ENCODE measurements at regions not wholly inside any gene's neighbourhood (a gene's known extent, or its start where the extent isn't known, plus 50 kb on each side); places are given as distances from the start of the nearest gene placed in this dataset.
"Not testable (repeated sequence)": the region's sequence is repeated elsewhere in the genome, so short reads cannot be mapped to it uniquely, and the experiment has no call there.

DNA sequence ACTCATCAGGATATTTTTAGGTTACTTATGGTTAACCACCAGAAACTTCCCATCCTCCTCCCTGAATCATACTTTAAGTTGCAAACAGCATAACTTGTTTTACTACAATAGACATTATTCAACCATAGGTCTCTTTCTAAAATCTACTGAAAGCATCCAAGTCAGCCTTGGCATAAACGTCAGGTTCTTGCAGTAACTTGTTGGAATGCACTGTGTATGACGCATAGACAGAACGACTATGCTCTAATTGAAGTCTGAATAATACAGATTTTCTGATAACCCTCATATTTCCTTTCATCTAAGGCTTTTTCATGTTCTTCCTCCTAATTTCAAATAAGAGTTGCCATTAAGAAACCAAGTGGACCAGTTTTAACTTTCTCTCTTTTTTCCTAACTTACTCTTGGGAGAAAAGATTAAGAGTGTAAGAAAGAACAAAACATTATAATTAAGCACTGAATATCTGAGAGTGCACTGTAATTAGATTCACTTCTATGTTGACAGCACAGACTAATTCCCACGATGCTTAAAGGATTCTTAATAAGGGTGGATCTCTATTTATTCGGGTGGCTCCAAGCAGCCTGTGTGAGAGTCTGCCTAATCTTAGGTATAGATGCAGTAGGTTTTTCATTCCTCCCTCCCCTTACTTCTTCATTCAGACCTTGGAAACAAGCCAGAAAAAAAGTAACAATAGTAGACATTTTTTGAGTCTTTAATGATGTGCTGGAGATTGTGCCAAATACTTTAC is 1100.1 kb downstream of the EPHA3 start:
- DNase-seq (ENCODE audit: low read depth): peak; percentile 89
- not testable (repeated sequence) for H3K4me3 ChIP-seq (ENCODE audit: low read depth, low read length); H3K27me3 ChIP-seq (ENCODE audit: control insufficient read depth, insufficient read depth, low read length); FAIRE-seq; H3K36me3 ChIP-seq (ENCODE audit: control insufficient read depth, insufficient read depth, low read length)

DNA sequence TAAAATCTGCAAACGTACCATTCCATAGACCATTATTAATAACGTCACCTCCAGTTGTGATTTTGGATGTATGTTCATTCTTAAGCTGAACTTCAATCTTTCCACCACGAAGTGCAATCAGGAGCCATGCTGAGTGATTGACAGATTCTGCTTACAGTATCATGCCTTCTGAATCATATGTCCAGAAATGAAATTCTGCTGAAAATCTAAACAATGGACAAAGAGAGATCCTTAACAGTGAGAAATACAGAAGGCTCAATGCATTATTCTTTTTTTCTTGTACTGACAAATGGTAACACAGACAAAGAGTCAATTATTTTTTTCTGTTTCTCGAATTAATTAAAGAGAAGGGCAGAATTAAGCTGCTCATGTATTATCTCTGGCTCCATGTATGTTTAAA is 1114.5 kb downstream of the EPHA3 start:
- Histone ChIP-seq H3K36me3 (ENCODE audit: control insufficient read depth, insufficient read depth, low read length) (no peaks in the 10 kb centered on the region), H3K4me3 (ENCODE audit: low read depth, low read length) (no peak overlapping the region), H3K27me3 (ENCODE audit: control insufficient read depth, insufficient read depth, low read length) (no peaks in the 10 kb centered on the region)
- DNase-seq (ENCODE audit: low read depth) (no peak), FAIRE-seq (no peak)
- TF ChIP-seq, protein P1, sequence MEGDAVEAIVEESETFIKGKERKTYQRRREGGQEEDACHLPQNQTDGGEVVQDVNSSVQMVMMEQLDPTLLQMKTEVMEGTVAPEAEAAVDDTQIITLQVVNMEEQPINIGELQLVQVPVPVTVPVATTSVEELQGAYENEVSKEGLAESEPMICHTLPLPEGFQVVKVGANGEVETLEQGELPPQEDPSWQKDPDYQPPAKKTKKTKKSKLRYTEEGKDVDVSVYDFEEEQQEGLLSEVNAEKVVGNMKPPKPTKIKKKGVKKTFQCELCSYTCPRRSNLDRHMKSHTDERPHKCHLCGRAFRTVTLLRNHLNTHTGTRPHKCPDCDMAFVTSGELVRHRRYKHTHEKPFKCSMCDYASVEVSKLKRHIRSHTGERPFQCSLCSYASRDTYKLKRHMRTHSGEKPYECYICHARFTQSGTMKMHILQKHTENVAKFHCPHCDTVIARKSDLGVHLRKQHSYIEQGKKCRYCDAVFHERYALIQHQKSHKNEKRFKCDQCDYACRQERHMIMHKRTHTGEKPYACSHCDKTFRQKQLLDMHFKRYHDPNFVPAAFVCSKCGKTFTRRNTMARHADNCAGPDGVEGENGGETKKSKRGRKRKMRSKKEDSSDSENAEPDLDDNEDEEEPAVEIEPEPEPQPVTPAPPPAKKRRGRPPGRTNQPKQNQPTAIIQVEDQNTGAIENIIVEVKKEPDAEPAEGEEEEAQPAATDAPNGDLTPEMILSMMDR (IDR thresholded peaks at IDR 0.05; ENCODE audit: insufficient read depth, low read length, severe bottlenecking): no peak

DNA sequence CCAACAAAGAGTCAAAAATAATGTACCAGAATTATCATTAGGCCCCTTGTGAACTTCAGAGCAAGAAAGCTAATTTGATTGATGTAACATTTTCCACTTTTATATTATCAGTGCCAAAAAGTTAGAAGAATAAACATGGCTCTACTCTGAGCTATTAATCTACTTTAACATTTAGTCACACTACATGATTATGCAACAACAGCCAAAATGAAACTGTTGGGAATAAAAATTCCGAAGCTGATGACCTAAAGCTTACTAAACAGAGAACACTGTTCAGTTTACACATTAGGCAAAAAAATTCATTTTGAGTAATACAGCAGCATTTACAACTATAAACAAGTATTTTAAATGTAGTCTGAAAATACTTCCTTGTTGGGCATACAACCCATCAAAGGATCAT is 1134.1 kb downstream of the EPHA3 start:
- H3K4me3 ChIP-seq (ENCODE audit: low read depth, low read length): no peak overlapping the region
- H3K27me3 ChIP-seq (ENCODE audit: control insufficient read depth, insufficient read depth, low read length): no peaks in the 10 kb centered on the region
- TF ChIP-seq, protein P1 (IDR thresholded peaks at IDR 0.05; ENCODE audit: insufficient read depth, low read length, severe bottlenecking): no peak
- FAIRE-seq (no peak), DNase-seq (ENCODE audit: low read depth) (peak; percentile 1)
- H3K36me3 ChIP-seq (ENCODE audit: control insufficient read depth, insufficient read depth, low read length): no peaks in the 10 kb centered on the region

DNA sequence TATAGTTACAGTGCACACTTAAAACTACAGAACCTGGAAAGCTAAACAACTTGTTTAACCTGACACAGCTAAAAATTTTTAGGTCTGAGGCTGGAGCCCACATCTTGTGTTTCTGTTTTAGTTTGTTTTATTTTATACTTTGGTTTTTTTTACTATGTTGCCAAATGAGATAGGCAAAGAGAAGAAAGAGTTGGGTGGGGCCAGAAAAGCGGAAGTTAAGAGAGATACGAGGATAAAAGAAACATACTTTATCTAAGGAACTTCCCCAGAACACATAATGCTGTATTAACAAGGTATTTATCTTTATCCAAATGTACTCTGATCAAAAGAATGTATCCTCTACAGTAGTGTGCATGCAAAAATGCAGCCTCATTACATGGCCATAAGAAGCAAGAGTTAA is 1145.7 kb downstream of the EPHA3 start:
- FAIRE-seq: no peak
- no peaks in the 10 kb centered on the region for H3K36me3 ChIP-seq (ENCODE audit: control insufficient read depth, insufficient read depth, low read length)
- H3K27me3 ChIP-seq (ENCODE audit: control insufficient read depth, insufficient read depth, low read length): no peaks in the 10 kb centered on the region
- DNase-seq (ENCODE audit: low read depth): no peak
- TF ChIP-seq, protein P1 (IDR thresholded peaks at IDR 0.05; ENCODE audit: insufficient read depth, low read length, severe bottlenecking): no peak
- H3K4me3 ChIP-seq (ENCODE audit: low read depth, low read length): no peak overlapping the region

DNA sequence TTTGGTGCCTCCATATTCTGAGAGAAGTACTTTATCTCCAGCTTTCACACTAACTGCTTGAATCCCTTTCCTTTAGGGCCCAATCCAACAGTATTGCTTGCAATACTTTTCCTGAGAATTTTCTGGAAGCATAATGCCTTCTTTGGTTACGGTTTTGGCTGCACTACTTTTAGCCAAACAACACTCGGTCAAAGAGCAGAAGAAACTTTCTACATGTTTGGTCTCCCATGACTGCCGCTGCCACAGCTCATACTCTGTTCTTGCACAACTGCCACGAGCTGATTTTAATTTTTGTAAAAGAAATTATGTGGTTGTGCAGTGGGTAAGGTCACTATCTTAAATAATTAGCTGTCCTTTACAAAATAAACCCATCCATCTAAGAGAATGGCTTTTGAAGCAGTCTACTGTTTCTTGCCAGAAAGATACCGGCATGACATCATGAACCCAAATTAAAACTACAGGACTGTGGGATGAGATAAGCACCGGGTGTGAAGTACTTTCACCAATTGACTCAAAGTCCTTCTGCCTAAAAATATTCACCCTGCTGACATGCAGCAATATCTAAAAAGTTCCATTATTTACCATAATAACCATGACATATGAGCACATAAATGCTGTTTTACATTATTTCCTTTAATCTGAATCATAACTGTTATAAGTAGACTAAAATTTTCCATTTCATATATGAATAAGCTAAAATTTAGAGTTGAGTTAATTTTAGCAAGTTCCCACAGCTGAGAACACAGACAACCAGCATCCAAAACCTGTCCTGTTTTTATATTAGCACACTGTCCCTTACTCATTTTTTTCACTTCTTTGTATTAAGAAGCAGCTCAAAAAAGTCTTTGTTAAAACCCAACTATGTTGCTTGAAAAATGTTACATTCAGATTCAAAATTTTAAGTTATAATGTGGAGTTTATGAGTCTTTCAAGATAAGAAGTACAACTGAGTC is 1154.3 kb downstream of the EPHA3 start:
- TF ChIP-seq, protein P1 (IDR thresholded peaks at IDR 0.05; ENCODE audit: insufficient read depth, low read length, severe bottlenecking): no peak
- FAIRE-seq: no peak
- no peaks in the 10 kb centered on the region for H3K27me3 ChIP-seq (ENCODE audit: control insufficient read depth, insufficient read depth, low read length)
- no peak overlapping the region for H3K4me3 ChIP-seq (ENCODE audit: low read depth, low read length)
- no peaks in the 10 kb centered on the region for H3K36me3 ChIP-seq (ENCODE audit: control insufficient read depth, insufficient read depth, low read length)
- DNase-seq (ENCODE audit: low read depth): no peak
